Keratinocyte (primary cell): ENCODE measurements at regions not wholly inside any gene's neighbourhood (a gene's known extent, or its start where the extent isn't known, plus 50 kb on each side); places are given as distances from the start of the nearest gene placed in this dataset.

Experiments used
- DNase-seq: peaks from one replicate; pipeline ENCODE4 v3.0.0-alpha.2; 2011; ENCODE audit warnings: low read depth, missing footprints, low spot score
- FAIRE-seq: peaks from 2 replicates; lab custom pipeline; 2011; peaks lifted over from hg19 to GRCh38; lab: Jason Lieb, UNC
- H2AFZ ChIP-seq: 2 replicates; pipeline ENCODE4 v1.6.0; 2012; ENCODE audit warnings: low read length, control low read depth, inconsistent platforms; ENCODE audit not compliant: control insufficient read depth
- H3K27ac ChIP-seq: 2 replicates; pipeline ENCODE4 v1.5.1; 2011; ENCODE audit warnings: low read length; ENCODE audit not compliant: control insufficient read depth, insufficient read depth
- H3K27me3 ChIP-seq: 3 replicates; pipeline ENCODE4 v1.6.0; 2011; ENCODE audit warnings: low read length; ENCODE audit not compliant: control insufficient read depth, insufficient read depth; ENCODE audit errors: extremely low read depth
- H3K36me3 ChIP-seq, 2 experiments: 2 replicates in 1 of 2; 3 replicates in 1 of 2; pipeline ENCODE4 v1.5.1; 2011; ENCODE audit warnings: low read length in 2 of 2, mild to moderate bottlenecking in 1 of 2; ENCODE audit not compliant: control insufficient read depth in 2 of 2, insufficient read depth in 2 of 2; ENCODE audit errors: extremely low read depth in 1 of 2
- H3K4me1 ChIP-seq: 3 replicates; pipeline ENCODE4 v1.5.1; 2011; ENCODE audit warnings: low read length; ENCODE audit not compliant: control insufficient read depth, insufficient read depth; ENCODE audit errors: extremely low read depth
- H3K4me2 ChIP-seq: 3 replicates; pipeline ENCODE4 v1.6.0; 2011; ENCODE audit warnings: low read depth, low read length; ENCODE audit not compliant: control insufficient read depth, insufficient read depth; ENCODE audit errors: extremely low read depth
- H3K4me3 ChIP-seq, 3 experiments: fragments of 200-600 bp in 1 of 3; sonication (generic) in 1 of 3; 2 replicates in 2 of 3; 3 replicates in 1 of 3; pipeline ENCODE4 v1.5.1; 2011 to 2016; ENCODE audit warnings: low read length in 3 of 3, mild to moderate bottlenecking in 3 of 3, control low read depth in 2 of 3, inconsistent platforms in 1 of 3, low read depth in 1 of 3, mixed read lengths in 1 of 3, mixed run types in 1 of 3, moderate library complexity in 1 of 3; ENCODE audit not compliant: control insufficient read depth in 2 of 3, insufficient read depth in 2 of 3; ENCODE audit errors: extremely low read depth in 1 of 3
- H3K79me2 ChIP-seq: 2 replicates; pipeline ENCODE4 v1.6.0; 2012; ENCODE audit warnings: low read length; ENCODE audit not compliant: control insufficient read depth, insufficient read depth
- H3K9ac ChIP-seq: 3 replicates; pipeline ENCODE4 v1.6.0; 2011; ENCODE audit warnings: low read length; ENCODE audit not compliant: control insufficient read depth, insufficient read depth; ENCODE audit errors: extremely low read depth
- H3K9me1 ChIP-seq: 3 replicates; pipeline ENCODE4 v1.6.0; 2011; ENCODE audit warnings: low read length; ENCODE audit not compliant: control insufficient read depth, insufficient read depth; ENCODE audit errors: extremely low read depth
- H3K9me3 ChIP-seq: 2 replicates; pipeline ENCODE4 v1.5.1; 2012; ENCODE audit warnings: low read depth, low read length; ENCODE audit not compliant: control insufficient read depth
- H4K20me1 ChIP-seq: 3 replicates; pipeline ENCODE4 v1.6.0; 2011; ENCODE audit warnings: low read length; ENCODE audit not compliant: control insufficient read depth, insufficient read depth; ENCODE audit errors: extremely low read depth
- EZH2 ChIP-seq: IDR thresholded peaks from one replicate; pipeline ENCODE4 v1.6.1; 2012; ENCODE audit warnings: inconsistent platforms, mild to moderate bottlenecking, low read length, moderate library complexity
- dilution Hi-C: fragments of 300-500 bp; cut with MboI; formaldehyde crosslinking; loops from one replicate; pipeline ENCODE4 v1.7.0; 2020; ENCODE audit warnings: low sequenced_read_pairs; ENCODE audit not compliant: extremely low pct_ligation_motif_present
- TF ChIP-seq, protein P1 (sequence below), 3 experiments: IDR thresholded peaks in 1 of 3; conservative IDR thresholded peaks in 1 of 3; optimal IDR thresholded peaks in 1 of 3; 2 replicates in 2 of 3; 3 replicates in 1 of 3; pipeline versions ENCODE3 to v1.5.1; 2011; ENCODE audit warnings: low read length in 3 of 3, mild to moderate bottlenecking in 3 of 3, moderate library complexity in 2 of 3, control low read depth in 1 of 3, inconsistent platforms in 1 of 3; ENCODE audit not compliant: insufficient read depth in 2 of 3; ENCODE audit errors: extremely low read depth in 1 of 3

DNA sequence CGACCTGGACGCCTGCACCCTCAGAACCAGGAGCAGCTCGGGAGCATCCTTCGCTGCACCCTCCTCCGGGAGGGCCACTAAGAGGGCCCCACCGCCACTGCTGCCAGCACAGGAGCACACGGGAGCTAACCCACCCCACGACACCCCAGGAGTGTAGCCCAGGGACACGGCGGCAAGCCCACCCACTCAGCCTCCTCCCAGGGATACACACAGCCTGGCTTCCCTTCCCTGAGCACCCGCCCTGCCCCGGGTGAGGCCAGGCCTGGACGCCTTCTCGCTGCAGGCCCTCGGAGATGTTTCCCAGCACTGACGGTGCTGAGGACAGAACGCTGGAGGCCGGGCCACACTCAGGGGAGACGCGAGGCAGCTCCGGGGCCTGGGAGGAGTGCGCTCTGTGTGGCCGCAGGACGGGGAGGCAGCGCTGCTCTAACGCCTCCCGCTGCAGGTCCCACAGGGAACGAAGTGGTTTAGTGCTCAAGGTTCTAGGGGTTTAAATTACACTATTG lies 190.4 kb downstream of the BRD1 start:
- Histone ChIP-seq H3K9ac (no peak overlapping the region), H3K9me1 (no peaks in the 10 kb centered on the region), H4K20me1 (no peaks in the 10 kb centered on the region), H3K9me3 (peaks cover 8% of the 10 kb centered on the region), H3K27ac (no peak overlapping the region), H3K27me3 (no peaks in the 10 kb centered on the region), H2AFZ (no peak overlapping the region), H3K4me1 (no peaks in the 10 kb centered on the region), H3K36me3 (no peaks in the 10 kb centered on the region), H3K4me3 (no peak overlapping the region), H3K4me2 (no peak overlapping the region), H3K79me2 (no peaks in the 10 kb centered on the region)
- DNase-seq (no peak), FAIRE-seq (no peak)
- TF ChIP-seq, protein P1, sequence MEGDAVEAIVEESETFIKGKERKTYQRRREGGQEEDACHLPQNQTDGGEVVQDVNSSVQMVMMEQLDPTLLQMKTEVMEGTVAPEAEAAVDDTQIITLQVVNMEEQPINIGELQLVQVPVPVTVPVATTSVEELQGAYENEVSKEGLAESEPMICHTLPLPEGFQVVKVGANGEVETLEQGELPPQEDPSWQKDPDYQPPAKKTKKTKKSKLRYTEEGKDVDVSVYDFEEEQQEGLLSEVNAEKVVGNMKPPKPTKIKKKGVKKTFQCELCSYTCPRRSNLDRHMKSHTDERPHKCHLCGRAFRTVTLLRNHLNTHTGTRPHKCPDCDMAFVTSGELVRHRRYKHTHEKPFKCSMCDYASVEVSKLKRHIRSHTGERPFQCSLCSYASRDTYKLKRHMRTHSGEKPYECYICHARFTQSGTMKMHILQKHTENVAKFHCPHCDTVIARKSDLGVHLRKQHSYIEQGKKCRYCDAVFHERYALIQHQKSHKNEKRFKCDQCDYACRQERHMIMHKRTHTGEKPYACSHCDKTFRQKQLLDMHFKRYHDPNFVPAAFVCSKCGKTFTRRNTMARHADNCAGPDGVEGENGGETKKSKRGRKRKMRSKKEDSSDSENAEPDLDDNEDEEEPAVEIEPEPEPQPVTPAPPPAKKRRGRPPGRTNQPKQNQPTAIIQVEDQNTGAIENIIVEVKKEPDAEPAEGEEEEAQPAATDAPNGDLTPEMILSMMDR (optimal IDR thresholded peaks at IDR 0.05 in 1 of 3, IDR thresholded peaks at IDR 0.05 in 1 of 3, conservative IDR thresholded peaks at IDR 0.05 in 1 of 3; ENCODE audit: extremely low read depth in 1 of 3, insufficient read depth in 2 of 3, low read length in 3 of 3), result no peak
- TF ChIP-seq EZH2, result no peak
- dilution Hi-C loops, result no loop called here

DNA sequence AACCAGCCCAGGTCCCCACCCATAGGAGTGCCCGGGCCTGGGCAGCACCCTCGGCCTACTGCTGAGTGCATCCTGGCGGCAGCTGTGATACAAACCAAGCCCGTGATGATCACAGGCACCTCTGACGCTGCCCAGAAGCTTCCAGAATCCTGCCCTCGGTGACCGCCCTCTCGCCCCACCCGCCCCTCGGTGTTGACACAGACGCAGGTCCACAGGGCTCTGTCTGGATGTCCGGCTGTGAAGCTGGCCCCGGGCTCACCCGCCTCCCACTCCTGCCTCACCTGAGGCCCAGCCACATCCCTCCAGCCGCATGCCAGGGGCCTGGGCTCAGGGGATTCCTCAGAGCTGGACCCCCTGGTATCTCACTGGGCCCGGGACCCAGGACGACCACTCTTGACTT lies 191.0 kb downstream of the BRD1 start:
- Histone ChIP-seq H3K4me3 (no peak overlapping the region), H2AFZ (no peak overlapping the region), H3K27ac (no peak overlapping the region), H3K9me3 (peaks cover 5% of the 10 kb centered on the region), H3K36me3 (no peaks in the 10 kb centered on the region), H3K79me2 (no peaks in the 10 kb centered on the region), H3K9me1 (no peaks in the 10 kb centered on the region), H3K4me2 (no peak overlapping the region), H3K4me1 (no peaks in the 10 kb centered on the region), H3K27me3 (no peaks in the 10 kb centered on the region), H3K9ac (no peak overlapping the region), H4K20me1 (no peaks in the 10 kb centered on the region)
- no peak for DNase-seq
- dilution Hi-C loops, result no loop called here
- no peak for TF ChIP-seq EZH2
- TF ChIP-seq, protein P1 (optimal IDR thresholded peaks at IDR 0.05 in 1 of 3, IDR thresholded peaks at IDR 0.05 in 1 of 3, conservative IDR thresholded peaks at IDR 0.05 in 1 of 3; ENCODE audit: extremely low read depth in 1 of 3, insufficient read depth in 2 of 3, low read length in 3 of 3), result no peak
- FAIRE-seq, result no peak
